GM12801 (cell line): ENCODE measurements at regions not wholly inside any gene's neighbourhood (a gene's known extent, or its start where the extent isn't known, plus 50 kb on each side); places are given as distances from the start of the nearest gene placed in this dataset.

Experiments
- TF ChIP-seq, protein P1 (sequence below): IDR thresholded peaks from one replicate; pipeline ENCODE4 v1.5.1; 2011; ENCODE audit warnings: control low read depth; ENCODE audit not compliant: insufficient read length; ENCODE audit errors: extremely low read depth

DNA sequence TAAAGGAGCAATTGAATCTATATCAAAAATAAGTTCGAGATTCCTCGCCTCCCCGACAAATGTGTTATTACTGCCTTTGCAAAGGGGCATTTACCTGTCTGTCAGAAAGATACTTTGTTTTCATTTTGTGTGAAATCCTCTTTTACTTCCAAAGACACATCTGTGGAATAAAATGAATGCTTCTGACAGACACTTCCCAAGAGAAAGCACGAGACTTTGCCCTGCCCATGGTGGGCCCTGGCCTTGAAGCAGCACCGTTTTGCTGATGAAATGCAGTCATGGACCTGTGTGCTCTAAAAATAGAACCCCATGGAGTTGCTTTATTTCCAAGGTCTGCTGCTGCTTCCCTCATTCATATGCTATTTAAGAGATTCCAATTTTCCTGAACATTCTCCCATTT lies 85.9 kb upstream of the USP47 start:
- TF ChIP-seq, protein P1, sequence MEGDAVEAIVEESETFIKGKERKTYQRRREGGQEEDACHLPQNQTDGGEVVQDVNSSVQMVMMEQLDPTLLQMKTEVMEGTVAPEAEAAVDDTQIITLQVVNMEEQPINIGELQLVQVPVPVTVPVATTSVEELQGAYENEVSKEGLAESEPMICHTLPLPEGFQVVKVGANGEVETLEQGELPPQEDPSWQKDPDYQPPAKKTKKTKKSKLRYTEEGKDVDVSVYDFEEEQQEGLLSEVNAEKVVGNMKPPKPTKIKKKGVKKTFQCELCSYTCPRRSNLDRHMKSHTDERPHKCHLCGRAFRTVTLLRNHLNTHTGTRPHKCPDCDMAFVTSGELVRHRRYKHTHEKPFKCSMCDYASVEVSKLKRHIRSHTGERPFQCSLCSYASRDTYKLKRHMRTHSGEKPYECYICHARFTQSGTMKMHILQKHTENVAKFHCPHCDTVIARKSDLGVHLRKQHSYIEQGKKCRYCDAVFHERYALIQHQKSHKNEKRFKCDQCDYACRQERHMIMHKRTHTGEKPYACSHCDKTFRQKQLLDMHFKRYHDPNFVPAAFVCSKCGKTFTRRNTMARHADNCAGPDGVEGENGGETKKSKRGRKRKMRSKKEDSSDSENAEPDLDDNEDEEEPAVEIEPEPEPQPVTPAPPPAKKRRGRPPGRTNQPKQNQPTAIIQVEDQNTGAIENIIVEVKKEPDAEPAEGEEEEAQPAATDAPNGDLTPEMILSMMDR: no peak

DNA sequence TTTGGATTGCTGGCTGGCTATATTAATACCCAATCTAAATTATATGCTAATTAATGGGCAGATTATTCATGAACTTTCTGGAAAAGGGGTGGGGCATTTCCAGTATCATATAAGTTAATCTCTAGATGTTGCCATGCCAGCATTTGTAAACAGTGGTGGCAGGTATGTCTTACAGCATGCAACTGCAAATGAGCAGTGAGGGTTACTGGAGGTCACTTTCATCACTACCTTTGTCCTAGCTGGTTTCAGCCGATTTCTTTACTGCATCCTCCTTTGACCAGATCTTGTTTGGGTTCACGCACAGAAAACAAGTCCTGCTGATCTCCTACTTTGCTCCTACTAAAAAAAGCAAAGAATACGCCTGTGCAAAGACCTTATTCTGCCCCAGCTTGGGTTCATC lies 89.1 kb upstream of the USP47 start:
- TF ChIP-seq, protein P1: no peak

DNA sequence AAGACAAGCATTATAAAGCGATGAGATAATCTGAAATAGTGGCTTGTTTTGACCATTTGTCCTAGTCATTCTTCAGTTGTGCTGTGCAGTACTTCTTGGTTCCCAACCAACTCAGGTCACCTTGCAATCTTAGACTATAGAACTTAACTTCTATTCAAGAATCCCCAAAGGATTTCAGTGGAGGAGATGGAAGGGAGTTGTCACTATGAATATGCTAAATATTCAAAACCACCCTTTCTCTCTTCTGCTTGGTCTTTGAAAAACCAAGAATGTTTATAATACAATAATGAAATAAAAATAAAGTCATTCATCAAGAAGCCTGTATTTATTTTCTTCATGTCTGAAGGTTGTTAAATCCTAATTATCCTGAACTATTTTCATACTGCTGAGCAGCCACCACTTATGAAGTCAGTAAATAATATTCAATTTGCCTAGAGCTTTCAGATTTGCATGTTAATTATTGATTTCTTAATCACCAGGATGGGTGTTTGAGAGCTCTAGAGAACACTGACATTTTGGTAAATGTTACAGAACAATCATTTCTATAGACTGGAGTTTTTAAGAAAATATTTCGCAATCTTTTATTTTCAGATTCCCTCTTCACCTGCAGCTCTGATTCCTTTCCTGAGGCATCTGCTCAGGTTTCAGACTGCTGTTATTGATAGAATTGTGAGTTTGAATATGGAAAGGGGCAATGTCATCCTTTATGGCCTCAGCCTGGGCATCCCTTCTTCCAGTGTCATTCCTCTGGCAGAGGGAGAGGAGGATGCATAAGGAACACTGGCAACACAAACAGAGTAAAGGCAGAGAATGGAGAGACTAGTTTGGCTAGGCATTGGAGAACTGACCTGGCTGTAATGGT lies 91.5 kb upstream of the USP47 start:
- TF ChIP-seq, protein P1: no peak

DNA sequence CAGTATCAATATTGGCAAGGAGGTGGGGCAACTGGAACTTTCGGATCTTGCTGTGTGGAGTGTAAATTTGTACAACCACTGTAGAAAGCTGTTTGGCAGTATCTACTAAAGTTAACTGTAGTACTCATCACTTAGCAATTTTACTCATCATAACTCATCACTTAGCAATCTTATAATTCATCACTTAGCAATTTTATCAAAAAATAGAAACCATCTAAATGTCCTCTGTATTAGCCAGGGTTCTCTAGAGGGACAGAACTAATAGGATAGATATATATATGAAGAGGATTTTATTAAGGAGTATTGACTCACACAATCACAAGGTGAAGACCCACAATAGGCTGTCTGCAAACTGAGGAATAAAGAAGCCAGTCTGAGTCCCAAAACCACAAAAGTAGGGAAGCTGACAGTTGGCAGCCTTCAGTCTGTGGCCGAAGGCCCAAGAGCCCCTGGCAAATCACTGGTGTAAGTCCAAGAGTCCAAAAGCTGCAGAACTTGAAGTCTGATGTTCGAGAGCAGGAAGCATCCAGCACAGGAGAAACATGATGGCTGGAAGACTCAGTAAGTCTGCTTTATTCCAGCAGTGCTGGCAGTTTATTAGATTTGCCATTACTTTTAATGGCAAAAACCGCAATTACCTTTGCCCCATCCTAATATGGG lies 92.9 kb upstream of the USP47 start:
- TF ChIP-seq, protein P1: no peak

DNA sequence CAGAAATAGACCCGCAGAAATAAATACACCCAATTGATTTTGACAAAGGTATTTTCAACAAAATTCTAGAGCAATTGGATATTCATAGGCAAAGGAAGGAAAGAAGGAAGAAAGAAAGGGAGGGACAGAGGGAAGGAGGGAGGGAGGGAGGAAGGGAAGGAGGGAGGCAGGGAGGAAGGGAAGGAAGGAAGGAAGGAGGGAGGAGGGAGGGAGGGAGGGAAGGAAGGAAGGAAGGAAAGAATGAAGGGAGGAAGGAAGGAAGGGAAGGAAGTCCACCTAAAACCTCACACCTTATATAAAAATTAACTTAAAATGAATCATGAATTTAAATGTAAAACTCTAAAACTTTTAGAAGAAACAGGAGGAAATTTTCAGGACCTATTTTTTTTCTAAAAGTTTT lies 94.2 kb upstream of the USP47 start:
- TF ChIP-seq, protein P1: no peak

DNA sequence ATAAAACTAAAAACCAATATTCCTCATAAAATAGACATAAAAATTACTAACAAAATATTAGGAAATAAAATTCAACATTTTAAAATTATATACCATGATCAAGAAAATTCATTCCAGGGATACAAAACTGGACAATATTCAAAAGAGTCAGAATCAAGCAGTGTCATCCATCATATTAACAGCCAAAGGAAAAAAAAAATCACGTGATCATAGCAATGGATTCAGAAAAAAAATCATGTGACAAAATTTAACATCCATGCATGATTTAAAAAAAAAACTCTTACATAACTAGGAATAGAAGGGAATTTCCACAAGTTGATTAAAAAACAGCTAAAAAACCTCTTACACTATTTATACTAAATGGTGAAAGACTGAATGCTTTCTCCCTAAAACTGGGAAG lies 95.3 kb upstream of the USP47 start:
- TF ChIP-seq, protein P1: no peak

DNA sequence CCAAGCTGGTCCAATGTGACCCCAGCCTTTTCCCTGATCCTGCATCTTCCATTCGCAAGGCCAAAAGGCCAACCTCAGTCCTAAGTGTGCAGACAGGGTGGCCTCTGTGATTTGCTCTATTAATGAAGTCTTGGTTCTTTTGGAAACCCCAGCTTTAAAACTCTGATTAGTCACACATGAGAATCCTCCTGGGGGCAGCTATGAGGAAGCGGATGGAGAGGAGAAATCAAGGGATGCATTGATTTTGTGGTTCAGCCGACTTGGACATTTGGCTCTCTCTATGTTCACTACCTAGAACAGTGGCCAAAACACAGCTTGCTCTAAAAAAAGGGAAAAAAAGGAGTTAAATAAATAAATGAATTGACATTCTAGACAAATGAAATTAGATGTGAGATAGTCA lies 98.6 kb upstream of the USP47 start:
- TF ChIP-seq, protein P1: no peak
